Loucy (cell line): ENCODE measurements at regions not wholly inside any gene's neighbourhood (a gene's known extent, or its start where the extent isn't known, plus 50 kb on each side); places are given as distances from the start of the nearest gene placed in this dataset.

Experiments
- H2AFZ ChIP-seq: fragments of 200-600 bp; sonication (generic); 2 replicates; pipeline ENCODE4 v1.6.0; 2016; ENCODE audit warnings: antibody characterized with exemption, mild to moderate bottlenecking, low read length, moderate library complexity
- H3F3A ChIP-seq: fragments of 200-600 bp; 2 replicates; pipeline ENCODE4 v1.6.0; 2016; ENCODE audit warnings: antibody characterized with exemption, low read depth, mild to moderate bottlenecking
- H3K27me3 ChIP-seq: fragments of 200-600 bp; sonication (generic); 2 replicates; pipeline ENCODE4 v1.6.1; 2014; ENCODE audit warnings: low read length, mild to moderate bottlenecking; ENCODE audit not compliant: insufficient read depth, poor library complexity, severe bottlenecking
- H3K36me3 ChIP-seq: fragments of 200-600 bp; sonication (generic); 2 replicates; pipeline ENCODE4 v1.6.1; 2016; ENCODE audit warnings: low read length; ENCODE audit not compliant: insufficient read depth
- H3K4me1 ChIP-seq: fragments of 200-600 bp; sonication (generic); 2 replicates; pipeline ENCODE4 v1.5.1; 2014; ENCODE audit warnings: low read length, mild to moderate bottlenecking; ENCODE audit not compliant: insufficient read depth, poor library complexity, severe bottlenecking
- H3K4me2 ChIP-seq: fragments of 200-600 bp; sonication (generic); 2 replicates; pipeline ENCODE4 v1.6.0; 2014; ENCODE audit warnings: antibody characterized with exemption, low read length, low read depth, mild to moderate bottlenecking; ENCODE audit not compliant: poor library complexity, severe bottlenecking
- H3K4me3 ChIP-seq: fragments of 200-600 bp; sonication (generic); 2 replicates; pipeline ENCODE4 v1.5.1; 2014; ENCODE audit warnings: low read length, mild to moderate bottlenecking, mixed read lengths; ENCODE audit not compliant: poor library complexity, severe bottlenecking
- H3K79me2 ChIP-seq: fragments of 200-600 bp; sonication (generic); 2 replicates; pipeline ENCODE4 v1.6.1; 2014; ENCODE audit warnings: low read length; ENCODE audit not compliant: insufficient read depth
- H3K9ac ChIP-seq: fragments of 200-600 bp; sonication (generic); 2 replicates; pipeline ENCODE4 v1.6.0; 2014; ENCODE audit warnings: mild to moderate bottlenecking, low read depth, low read length, moderate library complexity; ENCODE audit not compliant: poor library complexity, severe bottlenecking
- H3K9me2 ChIP-seq: fragments of 200-600 bp; sonication (generic); replicated peaks from 2 replicates; pipeline ENCODE4 v1.6.1; 2016; ENCODE audit warnings: low read depth, low read length, mixed read lengths
- H3K9me3 ChIP-seq: fragments of 200-600 bp; sonication (generic); 2 replicates; pipeline ENCODE4 v1.6.1; 2014; ENCODE audit warnings: mild to moderate bottlenecking, antibody characterized with exemption, low read length, low read depth; ENCODE audit not compliant: insufficient read depth
- H4K20me1 ChIP-seq: fragments of 200-600 bp; sonication (generic); 2 replicates; pipeline ENCODE4 v1.6.0; 2014; ENCODE audit warnings: antibody characterized with exemption, low read length, mild to moderate bottlenecking; ENCODE audit not compliant: insufficient read depth, poor library complexity, severe bottlenecking
- EZH2phosphoT487 ChIP-seq: fragments of 200-600 bp; IDR thresholded peaks from 2 replicates; pipeline ENCODE4 v1.6.1; 2018; ENCODE audit warnings: antibody characterized with exemption, mild to moderate bottlenecking, moderate library complexity, borderline replicate concordance
- TF ChIP-seq, protein P1 (sequence below): fragments of 200-600 bp; sonication (generic); conservative IDR thresholded peaks from 2 replicates; pipeline ENCODE4 v1.5.1; 2014; ENCODE audit warnings: mild to moderate bottlenecking, antibody characterized with exemption, low read length

DNA sequence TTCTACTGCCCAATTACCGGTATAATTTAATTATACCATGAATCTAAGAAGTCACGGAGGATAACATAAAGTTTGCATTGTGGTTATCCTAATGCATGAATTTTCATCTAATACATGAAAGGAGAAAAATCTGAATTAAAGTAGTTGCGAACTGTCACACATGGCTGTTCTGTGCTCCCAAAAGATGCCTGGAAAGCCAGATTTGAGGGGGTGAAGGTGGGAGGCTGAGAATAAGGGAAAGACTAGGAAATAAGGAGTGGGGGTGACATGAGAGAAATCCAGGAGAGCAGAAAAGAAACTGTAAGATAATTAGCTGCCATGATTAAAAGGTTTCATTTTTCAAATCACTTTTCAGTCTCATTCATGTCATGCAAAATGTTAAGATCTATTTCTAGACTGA lies 1582.7 kb downstream of the STIM2 start:
- no peak overlapping the region for H2AFZ ChIP-seq
- H3K27me3 ChIP-seq = no peaks in the 10 kb centered on the region
- H4K20me1 ChIP-seq = no peaks in the 10 kb centered on the region
- no peak for TF ChIP-seq EZH2phosphoT487
- TF ChIP-seq, protein P1, sequence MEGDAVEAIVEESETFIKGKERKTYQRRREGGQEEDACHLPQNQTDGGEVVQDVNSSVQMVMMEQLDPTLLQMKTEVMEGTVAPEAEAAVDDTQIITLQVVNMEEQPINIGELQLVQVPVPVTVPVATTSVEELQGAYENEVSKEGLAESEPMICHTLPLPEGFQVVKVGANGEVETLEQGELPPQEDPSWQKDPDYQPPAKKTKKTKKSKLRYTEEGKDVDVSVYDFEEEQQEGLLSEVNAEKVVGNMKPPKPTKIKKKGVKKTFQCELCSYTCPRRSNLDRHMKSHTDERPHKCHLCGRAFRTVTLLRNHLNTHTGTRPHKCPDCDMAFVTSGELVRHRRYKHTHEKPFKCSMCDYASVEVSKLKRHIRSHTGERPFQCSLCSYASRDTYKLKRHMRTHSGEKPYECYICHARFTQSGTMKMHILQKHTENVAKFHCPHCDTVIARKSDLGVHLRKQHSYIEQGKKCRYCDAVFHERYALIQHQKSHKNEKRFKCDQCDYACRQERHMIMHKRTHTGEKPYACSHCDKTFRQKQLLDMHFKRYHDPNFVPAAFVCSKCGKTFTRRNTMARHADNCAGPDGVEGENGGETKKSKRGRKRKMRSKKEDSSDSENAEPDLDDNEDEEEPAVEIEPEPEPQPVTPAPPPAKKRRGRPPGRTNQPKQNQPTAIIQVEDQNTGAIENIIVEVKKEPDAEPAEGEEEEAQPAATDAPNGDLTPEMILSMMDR = no peak
- H3K9me3 ChIP-seq = no peaks in the 10 kb centered on the region
- no peaks in the 10 kb centered on the region for H3K36me3 ChIP-seq
- H3K79me2 ChIP-seq = no peaks in the 10 kb centered on the region
- no peak overlapping the region for H3K9ac ChIP-seq
- no peak overlapping the region for H3K4me3 ChIP-seq
- H3K4me1 ChIP-seq = no peaks in the 10 kb centered on the region
- H3K9me2 ChIP-seq = no peaks in the 10 kb centered on the region
- H3F3A ChIP-seq = no peaks in the 10 kb centered on the region
- no peak overlapping the region for H3K4me2 ChIP-seq

DNA sequence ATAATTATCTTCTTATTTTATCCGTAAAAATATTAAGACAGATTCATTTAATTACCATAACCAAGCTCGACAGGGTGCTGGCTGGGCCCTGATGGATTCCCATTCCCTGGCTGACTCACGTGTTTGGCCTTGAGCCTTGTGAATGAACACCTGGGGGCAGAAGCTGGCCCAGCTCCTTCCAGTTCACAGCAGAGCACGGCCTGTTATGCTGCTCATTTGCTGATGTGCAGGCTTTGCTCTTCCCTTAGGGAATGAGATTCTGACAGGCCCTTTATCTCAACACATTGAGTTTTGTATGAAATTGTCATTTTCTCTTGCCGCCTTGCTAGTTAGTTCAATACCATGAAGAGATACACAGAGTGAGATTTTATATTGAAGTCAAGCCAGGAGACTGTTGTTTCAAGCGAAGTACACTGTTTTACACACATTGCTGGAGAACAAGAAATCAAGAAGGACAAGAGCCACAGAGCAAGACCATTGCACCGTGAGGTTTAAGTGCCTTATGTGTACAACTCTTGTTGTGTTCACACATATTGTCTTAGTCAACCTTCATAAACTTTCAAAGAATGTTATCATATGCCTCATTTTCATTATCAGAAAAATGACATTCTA lies 1583.3 kb downstream of the STIM2 start:
- no peak overlapping the region for H3K9ac ChIP-seq
- H3K9me3 ChIP-seq = no peaks in the 10 kb centered on the region
- H3K4me1 ChIP-seq = no peaks in the 10 kb centered on the region
- H3K4me2 ChIP-seq = no peak overlapping the region
- no peak overlapping the region for H3K4me3 ChIP-seq
- no peaks in the 10 kb centered on the region for H3K79me2 ChIP-seq
- no peaks in the 10 kb centered on the region for H3F3A ChIP-seq
- H3K9me2 ChIP-seq = no peaks in the 10 kb centered on the region
- H2AFZ ChIP-seq = no peak overlapping the region
- no peaks in the 10 kb centered on the region for H3K36me3 ChIP-seq
- no peaks in the 10 kb centered on the region for H4K20me1 ChIP-seq
- TF ChIP-seq EZH2phosphoT487 = no peak
- H3K27me3 ChIP-seq = no peaks in the 10 kb centered on the region

DNA sequence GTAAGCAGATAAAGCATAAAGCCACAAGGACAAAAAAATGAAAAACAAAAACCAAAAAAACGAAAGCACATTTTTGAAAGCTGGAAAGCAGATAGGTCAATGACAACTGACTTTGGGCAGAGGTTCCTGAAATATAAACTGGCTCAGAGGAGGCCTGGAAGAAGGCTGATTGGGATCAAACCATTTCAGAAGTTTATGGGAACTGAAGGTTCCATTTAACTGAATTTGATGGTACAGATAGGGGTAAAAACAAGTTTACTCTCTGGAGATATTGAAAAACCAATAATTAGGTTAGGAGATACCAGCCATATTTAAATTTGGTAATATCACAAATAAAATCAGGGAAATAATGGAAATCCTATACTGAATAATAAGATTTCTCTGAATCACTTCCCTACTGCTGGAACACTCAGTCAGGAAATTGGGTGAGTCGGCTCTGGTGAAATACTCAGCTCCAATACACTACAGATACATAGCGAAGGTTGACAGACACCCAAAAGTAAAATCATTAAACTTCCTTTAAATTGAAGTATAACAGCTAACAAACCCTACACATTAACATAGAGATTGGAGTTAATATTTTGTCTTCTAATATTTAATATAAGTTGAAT lies 1584.3 kb downstream of the STIM2 start:
- no peak overlapping the region for H3K4me2 ChIP-seq
- no peaks in the 10 kb centered on the region for H3F3A ChIP-seq
- TF ChIP-seq, protein P1 = no peak
- no peak for TF ChIP-seq EZH2phosphoT487
- H3K36me3 ChIP-seq = no peaks in the 10 kb centered on the region
- H3K9me3 ChIP-seq = no peaks in the 10 kb centered on the region
- H3K4me3 ChIP-seq = no peak overlapping the region
- H2AFZ ChIP-seq = no peak overlapping the region
- no peaks in the 10 kb centered on the region for H3K4me1 ChIP-seq
- no peaks in the 10 kb centered on the region for H3K9me2 ChIP-seq
- no peaks in the 10 kb centered on the region for H4K20me1 ChIP-seq
- H3K27me3 ChIP-seq = no peaks in the 10 kb centered on the region
- H3K9ac ChIP-seq = no peak overlapping the region
- H3K79me2 ChIP-seq = no peaks in the 10 kb centered on the region

DNA sequence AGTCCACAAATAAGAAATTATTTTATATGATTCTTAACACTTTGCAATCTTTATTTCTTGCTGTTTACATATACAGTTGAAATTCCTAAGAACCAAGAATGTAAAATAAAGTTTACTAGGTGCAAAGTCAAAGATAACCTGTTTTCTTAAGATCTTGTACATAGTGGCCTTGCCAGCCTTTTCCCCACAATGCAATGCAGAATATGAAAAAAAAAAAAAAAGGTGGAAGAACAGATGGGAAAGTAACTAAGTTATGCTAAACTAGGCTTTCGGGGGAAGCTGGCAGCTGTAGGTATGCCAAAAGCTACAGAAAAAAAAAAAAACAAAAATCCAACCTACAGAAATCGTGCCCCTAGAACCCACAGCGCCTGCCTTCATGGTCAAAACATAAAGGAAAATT lies 1588.4 kb downstream of the STIM2 start:
- no peaks in the 10 kb centered on the region for H3F3A ChIP-seq
- no peaks in the 10 kb centered on the region for H3K4me1 ChIP-seq
- H2AFZ ChIP-seq = no peak overlapping the region
- H4K20me1 ChIP-seq = no peaks in the 10 kb centered on the region
- H3K4me2 ChIP-seq = no peak overlapping the region
- no peaks in the 10 kb centered on the region for H3K9me2 ChIP-seq
- no peak overlapping the region for H3K4me3 ChIP-seq
- H3K36me3 ChIP-seq = no peaks in the 10 kb centered on the region
- no peaks in the 10 kb centered on the region for H3K79me2 ChIP-seq
- no peaks in the 10 kb centered on the region for H3K27me3 ChIP-seq
- no peaks in the 10 kb centered on the region for H3K9me3 ChIP-seq
- no peak overlapping the region for H3K9ac ChIP-seq
- no peak for TF ChIP-seq EZH2phosphoT487
- TF ChIP-seq, protein P1 = no peak
